ENCODE measurements at regions not wholly inside any gene's neighbourhood (a gene's known extent, or its start where the extent isn't known, plus 50 kb on each side); places are given as distances from the start of the nearest gene placed in this dataset.

DNA sequence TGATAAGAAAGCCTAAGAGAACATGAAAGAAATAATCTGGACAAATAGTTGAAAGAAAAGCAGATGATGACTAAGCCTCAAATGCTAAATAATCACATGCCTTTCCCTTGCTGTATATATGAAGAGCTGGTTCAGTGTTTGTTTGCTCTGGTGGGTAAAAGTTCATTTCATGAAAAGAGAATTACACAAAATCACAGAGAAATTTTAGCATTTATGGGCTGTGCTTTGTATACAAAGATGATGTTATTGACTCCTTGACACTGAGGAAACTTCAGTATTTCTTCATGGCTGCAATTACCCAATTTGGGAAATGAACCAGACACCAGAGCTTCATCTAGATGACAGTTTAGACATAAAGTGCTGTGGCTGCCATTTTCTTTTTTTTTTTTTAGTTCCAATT, 527.2 kb downstream of the NR2F1-AS1 start:
- no peak overlapping the region for H3K4me3 ChIP-seq (ENCODE audit: low read depth, low read length)
- no peak for TF ChIP-seq CTCF (IDR thresholded peaks at IDR 0.05; ENCODE audit: low read depth, low read length)

DNA sequence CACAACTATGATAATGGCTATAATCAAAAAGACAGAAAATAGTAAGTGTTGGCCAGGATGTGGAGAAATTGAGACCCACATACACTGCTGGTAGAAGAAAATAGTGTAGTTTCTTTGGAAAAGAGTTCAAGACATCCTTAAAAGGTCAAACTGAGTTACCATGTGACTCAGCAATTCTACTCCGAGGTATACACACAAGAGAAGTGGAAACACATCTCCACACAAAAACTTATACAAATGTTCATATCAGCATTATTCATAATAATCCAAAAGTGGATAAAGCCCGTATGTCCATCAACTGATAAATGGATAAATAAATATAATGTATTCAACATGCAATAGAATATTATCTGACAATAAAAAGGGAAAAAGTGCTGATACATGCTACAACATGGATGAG, 532.2 kb downstream of the NR2F1-AS1 start:
- H3K4me3 ChIP-seq (ENCODE audit: low read depth, low read length), result no peak overlapping the region
- TF ChIP-seq CTCF (IDR thresholded peaks at IDR 0.05; ENCODE audit: low read depth, low read length), result no peak

- H3K4me3 ChIP-seq (ENCODE audit: low read depth, low read length), result no peak overlapping the region
- TF ChIP-seq CTCF (IDR thresholded peaks at IDR 0.05; ENCODE audit: low read depth, low read length), result no peak
These were observed 536.0 kb downstream of the NR2F1-AS1 start for GRCh38 chr5:93044859-93045666.

GRCh38 chr5:93039888-93040287, 541.1 kb downstream of the NR2F1-AS1 start:
- TF ChIP-seq CTCF (IDR thresholded peaks at IDR 0.05; ENCODE audit: low read depth, low read length), result no peak

DNA sequence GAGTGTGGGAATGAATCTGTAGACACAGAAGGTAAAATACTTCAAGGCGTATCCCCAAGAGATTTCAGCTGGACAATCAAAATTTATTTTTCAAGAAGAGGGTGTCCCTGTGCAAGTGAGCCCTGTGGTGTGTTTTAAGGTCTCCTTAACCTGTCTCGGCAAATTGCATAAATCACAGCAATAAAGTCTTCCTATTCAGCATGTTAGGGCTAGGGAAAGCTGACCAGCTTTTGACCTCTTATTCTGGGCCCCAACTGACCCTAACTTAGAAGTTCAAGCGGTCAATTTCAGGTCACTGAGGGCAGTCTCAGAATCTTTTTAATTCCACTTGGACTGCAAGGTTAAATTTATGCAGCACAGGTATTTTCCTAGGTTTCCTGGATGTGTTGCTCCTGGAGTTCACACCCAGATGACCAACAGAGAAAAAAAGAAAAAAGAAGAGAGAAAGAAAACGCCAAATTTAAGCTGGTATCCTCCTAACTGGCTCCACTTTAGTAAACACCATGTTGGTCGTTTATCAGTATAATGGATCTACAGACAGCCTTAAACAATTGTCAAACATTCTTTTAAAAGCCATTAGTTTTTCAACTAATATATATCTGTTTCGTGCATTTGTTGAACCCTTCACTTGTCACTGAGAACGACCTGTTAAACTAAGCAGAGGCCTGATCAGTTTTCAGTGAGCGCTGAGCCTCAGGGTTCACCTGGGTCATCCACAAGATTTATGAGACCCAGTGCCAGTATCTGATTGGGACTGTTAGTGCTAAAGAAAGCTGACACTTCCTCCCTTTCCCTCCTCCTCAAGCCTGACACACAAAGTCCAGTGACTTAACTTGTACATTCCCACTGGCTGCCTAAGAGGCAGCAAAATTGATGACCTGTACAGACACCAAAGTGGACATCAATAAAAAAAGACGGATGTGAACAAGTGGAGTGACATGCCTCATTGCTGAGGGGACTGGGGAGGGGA, 546.1 kb downstream of the NR2F1-AS1 start:
- no peak for TF ChIP-seq CTCF (IDR thresholded peaks at IDR 0.05; ENCODE audit: low read depth, low read length)
- H3K4me3 ChIP-seq (ENCODE audit: low read depth, low read length), result no peak overlapping the region

More at GRCh38 chr5:93039888-93040287, 541.1 kb downstream of the NR2F1-AS1 start:
- H3K4me3 ChIP-seq (ENCODE audit: low read depth, low read length), result no peak overlapping the region

DNA sequence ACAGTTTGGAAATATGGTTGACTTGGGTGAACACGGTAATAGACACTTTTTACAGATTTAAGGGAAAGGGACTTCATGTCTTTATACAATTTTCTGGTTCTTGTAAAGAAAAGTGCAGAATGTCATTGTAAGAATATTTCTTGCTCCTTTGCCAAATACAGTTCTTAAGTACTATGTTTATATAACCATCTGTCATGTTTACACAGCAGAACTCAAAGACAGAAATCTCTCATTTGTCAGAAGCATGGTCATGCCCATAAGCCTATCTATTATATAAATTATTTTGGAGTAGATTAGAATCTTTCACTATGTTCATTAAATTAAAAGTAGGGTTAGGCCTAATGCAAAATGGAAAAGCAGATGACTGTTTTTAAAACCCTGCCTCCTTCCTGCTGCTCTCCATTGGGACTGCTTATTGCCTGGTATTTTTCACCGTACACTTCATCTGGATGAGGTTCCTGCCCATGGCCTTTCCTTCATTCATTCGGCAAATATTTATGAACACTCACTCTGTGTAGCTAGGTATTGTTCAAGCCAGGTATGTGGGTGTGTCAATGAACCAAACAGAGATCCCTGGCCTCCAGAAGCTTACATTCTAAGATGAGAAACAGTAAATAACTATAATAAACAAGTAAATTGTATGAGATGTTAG, 558.1 kb downstream of the NR2F1-AS1 start:
- no peak overlapping the region for H3K4me3 ChIP-seq (ENCODE audit: low read depth, low read length)
- no peak for TF ChIP-seq CTCF (IDR thresholded peaks at IDR 0.05; ENCODE audit: low read depth, low read length)

All from WI38 (cell line).